ENCODE measurements at regions not wholly inside any gene's neighbourhood (a gene's known extent, or its start where the extent isn't known, plus 50 kb on each side); places are given as distances from the start of the nearest gene placed in this dataset.
A peak's percentile ranks its signal among the peaks of the same experiment; 100 is the strongest.
"Not testable (repeated sequence)": the region's sequence is repeated elsewhere in the genome, so short reads cannot be mapped to it uniquely, and the experiment has no call there.

GRCh38 chr7:142503036-142503435 is 245.2 kb upstream of the PRSS58 start:
- no peaks in the 10 kb centered on the region for H3K36me3 ChIP-seq (ENCODE audit: control insufficient read depth, insufficient read depth, low read length)
- no peak overlapping the region for H3K4me3 ChIP-seq (ENCODE audit: low read depth, low read length)
- no peak overlapping the region for H3K27ac ChIP-seq (ENCODE audit: low read depth, low read length)
- no peaks in the 10 kb centered on the region for H3K27me3 ChIP-seq (ENCODE audit: control insufficient read depth, insufficient read depth, low read length)
- no peak for DNase-seq (ENCODE audit: low read depth in 4 of 6, low spot score in 6 of 6)
- H3K9me3 ChIP-seq (ENCODE audit: control insufficient read depth, insufficient read depth, low read length), result no peaks in the 10 kb centered on the region
- peaks cover 8% of the 10 kb centered on the region for H3K4me1 ChIP-seq (ENCODE audit: control insufficient read depth, insufficient read depth, low read length)
- WGBS (ENCODE audit: insufficient coverage), result 77% methylated on average over 4 of the region's 6 CpGs

- WGBS (ENCODE audit: insufficient coverage), result 37% methylated on average over 1 of the region's 1 CpG
- Histone ChIP-seq H3K4me1 (ENCODE audit: control insufficient read depth, insufficient read depth, low read length) (no peaks in the 10 kb centered on the region), H3K27ac (ENCODE audit: low read depth, low read length) (no peak overlapping the region), H3K27me3 (ENCODE audit: control insufficient read depth, insufficient read depth, low read length) (no peaks in the 10 kb centered on the region), H3K4me3 (ENCODE audit: low read depth, low read length) (no peak overlapping the region), H3K9me3 (ENCODE audit: control insufficient read depth, insufficient read depth, low read length) (no peaks in the 10 kb centered on the region), H3K36me3 (ENCODE audit: control insufficient read depth, insufficient read depth, low read length) (no peaks in the 10 kb centered on the region)
- no peak for DNase-seq (ENCODE audit: low read depth in 4 of 6, low spot score in 6 of 6)
These were observed 243.6 kb upstream of the PRSS58 start for GRCh38 chr7:142501434-142501833.

GRCh38 chr7:142500366-142500765 is 242.5 kb upstream of the PRSS58 start:
- 39% methylated on average over 3 of the region's 4 CpGs for WGBS (ENCODE audit: insufficient coverage)
- DNase-seq (ENCODE audit: low read depth in 4 of 6, low spot score in 6 of 6), result no peak

GRCh38 chr7:142499635-142500034 is 241.8 kb upstream of the PRSS58 start:
- Histone ChIP-seq H3K27ac (ENCODE audit: low read depth, low read length) (no peak overlapping the region), H3K27me3 (ENCODE audit: control insufficient read depth, insufficient read depth, low read length) (no peaks in the 10 kb centered on the region)

More at GRCh38 chr7:142500366-142500765, 242.5 kb upstream of the PRSS58 start:
- Histone ChIP-seq H3K27me3 (ENCODE audit: control insufficient read depth, insufficient read depth, low read length) (no peaks in the 10 kb centered on the region), H3K27ac (ENCODE audit: low read depth, low read length) (no peak overlapping the region), H3K4me1 (ENCODE audit: control insufficient read depth, insufficient read depth, low read length) (no peaks in the 10 kb centered on the region), H3K9me3 (ENCODE audit: control insufficient read depth, insufficient read depth, low read length) (no peaks in the 10 kb centered on the region), H3K36me3 (ENCODE audit: control insufficient read depth, insufficient read depth, low read length) (no peaks in the 10 kb centered on the region), H3K4me3 (ENCODE audit: low read depth, low read length) (no peak overlapping the region)

GRCh38 chr7:142498364-142498763 is 240.5 kb upstream of the PRSS58 start:
- no peaks in the 10 kb centered on the region for H3K4me1 ChIP-seq (ENCODE audit: control insufficient read depth, insufficient read depth, low read length)

More at GRCh38 chr7:142499635-142500034, 241.8 kb upstream of the PRSS58 start:
- Histone ChIP-seq H3K4me1 (ENCODE audit: control insufficient read depth, insufficient read depth, low read length) (no peaks in the 10 kb centered on the region), H3K4me3 (ENCODE audit: low read depth, low read length) (no peak overlapping the region), H3K36me3 (ENCODE audit: control insufficient read depth, insufficient read depth, low read length) (no peaks in the 10 kb centered on the region), H3K9me3 (ENCODE audit: control insufficient read depth, insufficient read depth, low read length) (no peaks in the 10 kb centered on the region)
- WGBS (ENCODE audit: insufficient coverage), result 79% methylated on average over 3 of the region's 4 CpGs
- no peak for DNase-seq (ENCODE audit: low read depth in 4 of 6, low spot score in 6 of 6)

GRCh38 chr7:142496545-142496991 is 238.7 kb upstream of the PRSS58 start:
- no peaks in the 10 kb centered on the region for H3K27me3 ChIP-seq (ENCODE audit: control insufficient read depth, insufficient read depth, low read length)
- H3K4me3 ChIP-seq (ENCODE audit: low read depth, low read length), result no peak overlapping the region

More at GRCh38 chr7:142498364-142498763, 240.5 kb upstream of the PRSS58 start:
- H3K27me3 ChIP-seq (ENCODE audit: control insufficient read depth, insufficient read depth, low read length), result no peaks in the 10 kb centered on the region
- WGBS (ENCODE audit: insufficient coverage), result no CpG with 5 or more reads among the region's 1 CpG
- H3K27ac ChIP-seq (ENCODE audit: low read depth, low read length), result no peak overlapping the region
- H3K36me3 ChIP-seq (ENCODE audit: control insufficient read depth, insufficient read depth, low read length), result no peaks in the 10 kb centered on the region
- H3K4me3 ChIP-seq (ENCODE audit: low read depth, low read length), result no peak overlapping the region
- no peaks in the 10 kb centered on the region for H3K9me3 ChIP-seq (ENCODE audit: control insufficient read depth, insufficient read depth, low read length)
- no peak for DNase-seq (ENCODE audit: low read depth in 4 of 6, low spot score in 6 of 6)

GRCh38 chr7:142495879-142496278 is 238.0 kb upstream of the PRSS58 start:
- H3K4me1 ChIP-seq (ENCODE audit: control insufficient read depth, insufficient read depth, low read length); H3K4me3 ChIP-seq (ENCODE audit: low read depth, low read length); H3K27ac ChIP-seq (ENCODE audit: low read depth, low read length); H3K9me3 ChIP-seq (ENCODE audit: control insufficient read depth, insufficient read depth, low read length); H3K36me3 ChIP-seq (ENCODE audit: control insufficient read depth, insufficient read depth, low read length); DNase-seq (ENCODE audit: low read depth in 4 of 6, low spot score in 6 of 6); H3K27me3 ChIP-seq (ENCODE audit: control insufficient read depth, insufficient read depth, low read length): not testable (repeated sequence)
- WGBS (ENCODE audit: insufficient coverage), result 80% methylated on average over 1 of the region's 3 CpGs

More at GRCh38 chr7:142496545-142496991, 238.7 kb upstream of the PRSS58 start:
- DNase-seq (ENCODE audit: low read depth in 4 of 6, low spot score in 6 of 6), result peak in 4 of 6 donors; percentile 12 to 70 (median 38)
- no peaks in the 10 kb centered on the region for H3K9me3 ChIP-seq (ENCODE audit: control insufficient read depth, insufficient read depth, low read length)
- H3K4me1 ChIP-seq (ENCODE audit: control insufficient read depth, insufficient read depth, low read length), result no peaks in the 10 kb centered on the region
- no peaks in the 10 kb centered on the region for H3K36me3 ChIP-seq (ENCODE audit: control insufficient read depth, insufficient read depth, low read length)
- 21% methylated on average over 8 of the region's 8 CpGs for WGBS (ENCODE audit: insufficient coverage)
- H3K27ac ChIP-seq (ENCODE audit: low read depth, low read length), result no peak overlapping the region

GRCh38 chr7:142495301-142495700 is 237.4 kb upstream of the PRSS58 start:
- not testable (repeated sequence) for H3K4me3 ChIP-seq (ENCODE audit: low read depth, low read length); H3K4me1 ChIP-seq (ENCODE audit: control insufficient read depth, insufficient read depth, low read length); H3K27me3 ChIP-seq (ENCODE audit: control insufficient read depth, insufficient read depth, low read length); H3K27ac ChIP-seq (ENCODE audit: low read depth, low read length); H3K9me3 ChIP-seq (ENCODE audit: control insufficient read depth, insufficient read depth, low read length); DNase-seq (ENCODE audit: low read depth in 4 of 6, low spot score in 6 of 6); H3K36me3 ChIP-seq (ENCODE audit: control insufficient read depth, insufficient read depth, low read length)

- H3K9me3 ChIP-seq (ENCODE audit: control insufficient read depth, insufficient read depth, low read length), result no peaks in the 10 kb centered on the region
- H3K4me3 ChIP-seq (ENCODE audit: low read depth, low read length), result no peak overlapping the region
- no peak for DNase-seq (ENCODE audit: low read depth in 4 of 6, low spot score in 6 of 6)
- no peak overlapping the region for H3K27ac ChIP-seq (ENCODE audit: low read depth, low read length)
- H3K4me1 ChIP-seq (ENCODE audit: control insufficient read depth, insufficient read depth, low read length), result no peaks in the 10 kb centered on the region
- H3K27me3 ChIP-seq (ENCODE audit: control insufficient read depth, insufficient read depth, low read length), result no peaks in the 10 kb centered on the region
- H3K36me3 ChIP-seq (ENCODE audit: control insufficient read depth, insufficient read depth, low read length), result no peaks in the 10 kb centered on the region
- WGBS (ENCODE audit: insufficient coverage), result 92% methylated on average over 1 of the region's 2 CpGs
These were observed 236.2 kb upstream of the PRSS58 start for GRCh38 chr7:142494021-142494420.

- 91% methylated on average over 5 of the region's 7 CpGs for WGBS (ENCODE audit: insufficient coverage)
- H3K4me1 ChIP-seq (ENCODE audit: control insufficient read depth, insufficient read depth, low read length), result no peaks in the 10 kb centered on the region
- no peaks in the 10 kb centered on the region for H3K9me3 ChIP-seq (ENCODE audit: control insufficient read depth, insufficient read depth, low read length)
- DNase-seq (ENCODE audit: low read depth in 4 of 6, low spot score in 6 of 6), result no peak
- no peaks in the 10 kb centered on the region for H3K27me3 ChIP-seq (ENCODE audit: control insufficient read depth, insufficient read depth, low read length)
- H3K36me3 ChIP-seq (ENCODE audit: control insufficient read depth, insufficient read depth, low read length), result no peaks in the 10 kb centered on the region
- H3K4me3 ChIP-seq (ENCODE audit: low read depth, low read length), result no peak overlapping the region
- H3K27ac ChIP-seq (ENCODE audit: low read depth, low read length), result no peak overlapping the region
These were observed 231.0 kb upstream of the PRSS58 start for GRCh38 chr7:142488842-142489241.

Measured in spinal cord (tissue), 9 donors.